Ovary (tissue), 7 donors: ENCODE measurements at regions not wholly inside any gene's neighbourhood (a gene's known extent, or its start where the extent isn't known, plus 50 kb on each side); places are given as distances from the start of the nearest gene placed in this dataset.

Source experiments
- DNase-seq, 5 donors: peaks; one replicate each; pipeline ENCODE4 v3.0.0-alpha.2; 2019 to 2020
- H3K27ac ChIP-seq, 2 donors: fragments of 200-600 bp; one replicate each; pipeline versions ENCODE4 v1.5.1 to v1.8.0; 2019 to 2022
- H3K27me3 ChIP-seq: fragments of 200-600 bp; one replicate; pipeline ENCODE4 v1.8.0; 2022
- H3K36me3 ChIP-seq: fragments of 200-600 bp; sonication (generic); one replicate; pipeline ENCODE4 v1.5.1; 2019
- H3K4me1 ChIP-seq: one replicate; pipeline ENCODE4 v1.8.1; 2013; ENCODE audit warnings: mild to moderate bottlenecking, moderate library complexity; ENCODE audit not compliant: insufficient read depth
- H3K4me3 ChIP-seq: fragments of 200-600 bp; sonication (generic); one replicate; pipeline ENCODE4 v1.5.1; 2017
- H3K9me3 ChIP-seq, 2 donors: fragments of 200-600 bp in 1 of 2; sonication (generic) in 1 of 2; one replicate each; pipeline versions ENCODE4 v1.5.1 to v1.8.1; 2013 to 2019; ENCODE audit warnings: mild to moderate bottlenecking in 1 of 2, moderate library complexity in 1 of 2
- EP300 ChIP-seq: sonication (generic); formaldehyde crosslinking; IDR thresholded peaks from one replicate; pipeline ENCODE4 v1.6.1; 2017; ENCODE audit warnings: antibody characterized with exemption
- POLR2A ChIP-seq: fragments of 450-650 bp; IDR thresholded peaks from one replicate; pipeline ENCODE4 v1.6.1; 2017; ENCODE audit warnings: antibody characterized with exemption, mild to moderate bottlenecking, moderate library complexity
- WGBS, 3 donors: extraction: QIAGEN DNeasy Blood & Tissue Kit in 1 of 3; methylation state at CpG; one replicate each; pipeline versions ENCODE4 v1.1.5 to v1.1.7; 2013 to 2017; 5-methylcytosine and 5-hydroxymethylcytosine counted together
- intact Hi-C, 4 donors: fragments of 100-400 bp; cut with DNase I; formaldehyde crosslinking; loops; one replicate each; pipeline versions ENCODE4 v1.11.0 to v1.15.1; 2022 to 2023
- TF ChIP-seq, protein P1 (sequence below), 3 donors: fragments of 450-650 bp in 2 of 3; fragments of 200-600 bp in 1 of 3; IDR thresholded peaks; one replicate each; pipeline versions ENCODE4 v1.5.1 to v1.8.0; 2016 to 2022; ENCODE audit warnings: antibody characterized with exemption in 3 of 3, mild to moderate bottlenecking in 1 of 3
- donor health status: DM: no; HTN: no; CAD: no; lungs with moderate emphysema.
- donor health status: DM: no; HTN: no; CAD: no.
- donor health status: Bipolar disorder and iron deficiency.
- donor health status: DM: no; HTN: no; CAD: no.
- donor health status: DM: yes; HTN: yes; CAD: no.

DNA sequence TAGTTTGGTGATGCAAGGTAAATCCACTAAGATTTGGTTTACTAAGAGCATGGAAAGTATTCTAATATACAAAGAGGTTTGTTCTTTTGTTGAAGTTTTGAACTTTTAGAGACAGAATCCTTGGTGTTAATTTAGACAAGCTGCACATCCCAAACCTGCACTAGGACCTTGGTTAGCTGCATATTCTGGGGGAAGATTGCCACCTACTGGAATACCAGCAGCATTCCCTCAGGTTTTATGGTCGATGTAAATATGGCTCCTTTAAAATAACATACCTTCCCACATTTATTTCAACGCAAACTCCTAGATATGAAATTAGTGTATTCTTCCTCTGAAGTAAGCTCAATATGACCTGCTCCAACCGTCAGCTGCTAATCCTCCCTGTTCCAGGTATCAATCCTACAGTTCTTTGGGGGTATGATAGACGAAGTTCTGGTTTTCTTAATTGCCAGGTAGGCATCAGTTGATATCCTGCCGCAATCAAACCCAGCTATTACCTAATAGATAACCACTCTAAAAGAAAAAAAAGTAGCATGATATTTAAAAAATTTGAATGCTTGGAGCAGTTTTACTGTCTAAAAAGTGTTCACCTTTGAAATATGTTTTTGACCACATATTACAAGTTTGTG, 624.1 kb downstream of the ISL1 start:
- Histone ChIP-seq H3K9me3 (no peaks in the 10 kb centered on the region), H3K4me1 (no peaks in the 10 kb centered on the region), H3K4me3 (no peak overlapping the region), H3K27ac (no peak overlapping the region), H3K27me3 (no peaks in the 10 kb centered on the region), H3K36me3 (no peaks in the 10 kb centered on the region)
- TF ChIP-seq POLR2A, result no peak
- no peak for TF ChIP-seq EP300
- TF ChIP-seq, protein P1, sequence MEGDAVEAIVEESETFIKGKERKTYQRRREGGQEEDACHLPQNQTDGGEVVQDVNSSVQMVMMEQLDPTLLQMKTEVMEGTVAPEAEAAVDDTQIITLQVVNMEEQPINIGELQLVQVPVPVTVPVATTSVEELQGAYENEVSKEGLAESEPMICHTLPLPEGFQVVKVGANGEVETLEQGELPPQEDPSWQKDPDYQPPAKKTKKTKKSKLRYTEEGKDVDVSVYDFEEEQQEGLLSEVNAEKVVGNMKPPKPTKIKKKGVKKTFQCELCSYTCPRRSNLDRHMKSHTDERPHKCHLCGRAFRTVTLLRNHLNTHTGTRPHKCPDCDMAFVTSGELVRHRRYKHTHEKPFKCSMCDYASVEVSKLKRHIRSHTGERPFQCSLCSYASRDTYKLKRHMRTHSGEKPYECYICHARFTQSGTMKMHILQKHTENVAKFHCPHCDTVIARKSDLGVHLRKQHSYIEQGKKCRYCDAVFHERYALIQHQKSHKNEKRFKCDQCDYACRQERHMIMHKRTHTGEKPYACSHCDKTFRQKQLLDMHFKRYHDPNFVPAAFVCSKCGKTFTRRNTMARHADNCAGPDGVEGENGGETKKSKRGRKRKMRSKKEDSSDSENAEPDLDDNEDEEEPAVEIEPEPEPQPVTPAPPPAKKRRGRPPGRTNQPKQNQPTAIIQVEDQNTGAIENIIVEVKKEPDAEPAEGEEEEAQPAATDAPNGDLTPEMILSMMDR (IDR thresholded peaks at IDR 0.05), result no peak
- 23 to 27% (median 26%) methylated on average over 5 of the region's 5 CpGs for WGBS, 3 donors
- intact Hi-C loops, result no loop called here
- no peak for DNase-seq

GRCh38 chr5:52010454-52010853, 627.2 kb downstream of the ISL1 start:
- Histone ChIP-seq H3K9me3 (no peaks in the 10 kb centered on the region), H3K4me1 (no peaks in the 10 kb centered on the region), H3K27ac (no peak overlapping the region), H3K36me3 (no peaks in the 10 kb centered on the region), H3K4me3 (no peak overlapping the region), H3K27me3 (no peaks in the 10 kb centered on the region)
- DNase-seq, result no peak
- WGBS, 3 donors, result 55 to 62% (median 59%) methylated on average over 2 of the region's 2 CpGs
- TF ChIP-seq, protein P1 (IDR thresholded peaks at IDR 0.05), result no peak
- TF ChIP-seq POLR2A (no peak), EP300 (no peak)
- intact Hi-C loops, result no loop called here

DNA sequence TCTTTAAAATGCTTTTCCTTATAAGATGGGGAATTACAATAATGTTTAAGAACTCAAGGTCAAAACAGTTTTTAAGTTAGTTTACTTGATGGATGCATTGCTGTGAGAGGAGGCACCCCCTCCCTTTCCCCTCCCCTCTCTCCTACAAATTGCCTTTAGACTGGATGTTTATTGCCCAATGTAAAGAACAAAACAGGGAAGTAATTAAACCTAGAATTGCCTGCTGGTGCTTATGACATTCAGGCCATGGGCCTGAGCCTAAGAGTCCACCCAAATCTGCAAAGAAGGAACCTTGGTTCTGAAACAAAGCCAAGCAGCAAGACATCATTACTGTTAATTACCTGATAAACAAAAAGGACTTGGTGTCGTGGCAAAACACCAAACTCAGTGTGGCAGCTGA, 630.3 kb downstream of the ISL1 start:
- Histone ChIP-seq H3K36me3 (no peaks in the 10 kb centered on the region), H3K9me3 (no peaks in the 10 kb centered on the region), H3K4me3 (no peak overlapping the region), H3K27me3 (no peaks in the 10 kb centered on the region), H3K27ac (no peak overlapping the region), H3K4me1 (no peaks in the 10 kb centered on the region)
- intact Hi-C loops, result no loop called here
- no peak for TF ChIP-seq POLR2A
- TF ChIP-seq, protein P1 (IDR thresholded peaks at IDR 0.05), result no peak
- TF ChIP-seq EP300, result no peak
- 42 to 54% (median 47%) methylated on average over 1 of the region's 1 CpG for WGBS, 3 donors
- DNase-seq, result no peak

DNA sequence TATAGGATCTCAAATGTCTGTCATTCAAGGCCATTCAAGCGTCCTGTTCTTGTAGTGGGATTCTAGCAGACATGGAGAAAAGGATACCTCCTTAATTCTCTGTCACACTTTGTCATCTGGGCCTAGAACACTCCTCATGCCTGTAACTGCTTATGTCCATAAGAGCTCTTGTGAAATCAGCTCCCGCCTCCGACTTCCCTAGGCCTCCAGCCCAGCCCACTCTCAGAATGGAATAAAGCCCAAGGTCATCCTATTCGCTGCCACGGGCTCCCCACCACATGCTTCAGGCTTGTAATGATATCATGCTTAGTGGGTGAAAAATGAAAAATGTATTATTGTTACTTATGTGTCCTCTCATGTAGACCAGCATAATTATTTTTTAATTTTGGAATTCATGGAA, 632.5 kb downstream of the ISL1 start:
- intact Hi-C loops, result no loop called here
- DNase-seq, result peak in 4 of 5 donors; percentile 16 to 33 (median 20)
- H3K36me3 ChIP-seq, result no peaks in the 10 kb centered on the region
- TF ChIP-seq POLR2A (no peak), EP300 (no peak)
- TF ChIP-seq, protein P1 (IDR thresholded peaks at IDR 0.05), result no peak
- H3K4me1 ChIP-seq, result no peaks in the 10 kb centered on the region
- 8 to 21% (median 14%) methylated on average over 5 of the region's 5 CpGs for WGBS, 3 donors
- H3K27ac ChIP-seq, result no peak overlapping the region
- no peak overlapping the region for H3K4me3 ChIP-seq
- H3K27me3 ChIP-seq, result no peaks in the 10 kb centered on the region
- no peaks in the 10 kb centered on the region for H3K9me3 ChIP-seq
